HG03520 (cell line): ENCODE measurements at regions not wholly inside any gene's neighbourhood (a gene's known extent, or its start where the extent isn't known, plus 50 kb on each side); places are given as distances from the start of the nearest gene placed in this dataset.
"Not testable (repeated sequence)": the region's sequence is repeated elsewhere in the genome, so short reads cannot be mapped to it uniquely, and the experiment has no call there.

Experiments
- ATAC-seq: cut with Tn5 transposase; IDR thresholded peaks from one replicate; pipeline ENCODE4 v1.9.1; 2021; ENCODE audit warnings: mild to moderate bottlenecking, moderate library complexity; ENCODE audit not compliant: unreplicated experiment

DNA sequence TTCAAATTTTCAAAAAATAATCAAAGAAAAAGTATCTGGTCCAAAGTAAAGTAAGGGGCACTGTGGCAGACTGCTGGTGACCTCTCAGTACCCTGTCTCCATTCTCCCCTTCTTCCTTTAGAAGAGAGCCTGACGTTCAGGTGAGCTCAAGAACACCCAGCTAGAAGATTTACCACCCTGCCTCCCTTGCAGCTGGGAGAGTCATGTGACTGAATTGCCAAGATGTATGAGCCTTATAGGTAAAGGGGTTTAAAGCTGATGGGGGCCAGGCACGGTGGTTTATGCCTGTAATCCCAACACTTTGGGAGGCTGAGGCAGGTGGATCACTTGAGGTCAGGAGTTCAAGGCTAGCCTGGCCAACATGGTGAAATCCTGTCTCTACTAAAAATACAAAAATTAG lies 86.3 kb upstream of the NANOS1 start:
- ATAC-seq = no peak

DNA sequence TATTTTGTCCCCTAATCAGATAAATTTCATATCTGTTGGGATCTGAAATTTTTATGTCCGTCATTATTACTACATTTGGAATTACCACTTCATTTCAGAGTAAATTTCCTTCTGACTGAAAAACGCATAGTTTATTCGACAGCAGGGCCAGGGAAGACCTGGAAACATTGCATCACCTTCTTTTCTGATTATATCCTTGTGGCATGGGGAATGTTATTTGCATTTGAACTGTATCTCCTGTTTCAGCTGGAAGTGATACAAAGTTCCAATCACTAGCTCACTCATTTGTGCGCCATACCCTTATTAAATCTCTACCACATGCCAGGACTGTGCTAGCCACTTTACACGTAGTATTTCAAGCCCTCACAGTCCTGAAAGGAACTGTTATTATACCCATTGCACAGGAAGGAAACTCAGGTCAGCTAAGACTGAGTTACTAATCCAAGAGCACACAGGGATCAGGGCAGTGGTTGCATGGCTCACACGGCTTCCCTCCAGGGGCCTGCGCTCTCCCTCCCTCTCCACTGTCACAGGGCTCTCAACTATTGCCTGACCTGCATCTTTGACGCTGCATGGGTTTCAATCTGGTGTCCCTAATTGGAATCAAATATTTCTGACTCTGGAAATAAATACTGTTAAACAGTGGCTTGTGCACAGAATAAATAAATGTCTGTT lies 84.4 kb upstream of the NANOS1 start:
- no peak for ATAC-seq

DNA sequence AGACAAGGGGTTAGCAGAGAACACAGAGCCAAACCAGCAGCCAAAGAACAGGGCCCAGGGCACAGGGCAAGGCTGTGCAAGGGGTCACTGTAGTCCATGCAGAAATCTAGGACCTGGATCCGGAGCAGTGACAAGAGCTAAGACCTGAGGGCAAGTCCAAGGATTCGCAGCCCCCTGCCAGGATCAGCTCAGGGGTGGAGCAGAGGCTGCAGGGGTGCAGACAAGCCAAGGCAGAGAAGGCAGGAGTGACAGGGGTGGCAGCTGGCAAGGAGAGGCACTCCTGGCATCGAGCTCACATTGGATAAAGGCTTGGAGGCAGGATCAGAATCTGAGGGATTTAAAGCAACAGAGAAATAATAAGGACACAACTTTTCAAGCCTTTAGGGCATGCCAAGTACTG lies 80.7 kb upstream of the NANOS1 start:
- ATAC-seq = no peak

DNA sequence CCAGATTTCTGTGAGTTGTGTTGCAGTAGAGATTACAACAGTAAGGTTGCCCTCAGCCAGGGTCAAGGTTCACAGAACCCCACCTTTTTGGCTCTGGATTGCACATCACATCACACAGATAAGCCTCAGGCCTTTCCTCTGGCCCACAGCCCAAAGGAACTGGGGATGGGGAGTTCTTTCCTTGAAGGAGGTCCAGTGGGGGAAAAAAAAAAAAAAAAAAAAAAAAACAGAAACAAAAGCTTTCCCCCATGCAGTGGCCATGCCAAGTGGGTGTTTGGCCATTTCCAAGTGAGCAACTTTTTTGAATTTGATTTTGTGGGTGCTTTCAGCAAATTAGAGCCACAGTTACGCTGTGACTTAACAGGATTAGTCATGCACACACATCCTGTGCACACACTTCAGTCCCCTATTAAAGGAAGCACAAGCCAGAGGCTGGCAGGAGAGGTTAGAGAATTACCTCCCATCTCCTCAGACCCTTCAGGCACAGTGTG lies 79.3 kb upstream of the NANOS1 start:
- no peak for ATAC-seq

DNA sequence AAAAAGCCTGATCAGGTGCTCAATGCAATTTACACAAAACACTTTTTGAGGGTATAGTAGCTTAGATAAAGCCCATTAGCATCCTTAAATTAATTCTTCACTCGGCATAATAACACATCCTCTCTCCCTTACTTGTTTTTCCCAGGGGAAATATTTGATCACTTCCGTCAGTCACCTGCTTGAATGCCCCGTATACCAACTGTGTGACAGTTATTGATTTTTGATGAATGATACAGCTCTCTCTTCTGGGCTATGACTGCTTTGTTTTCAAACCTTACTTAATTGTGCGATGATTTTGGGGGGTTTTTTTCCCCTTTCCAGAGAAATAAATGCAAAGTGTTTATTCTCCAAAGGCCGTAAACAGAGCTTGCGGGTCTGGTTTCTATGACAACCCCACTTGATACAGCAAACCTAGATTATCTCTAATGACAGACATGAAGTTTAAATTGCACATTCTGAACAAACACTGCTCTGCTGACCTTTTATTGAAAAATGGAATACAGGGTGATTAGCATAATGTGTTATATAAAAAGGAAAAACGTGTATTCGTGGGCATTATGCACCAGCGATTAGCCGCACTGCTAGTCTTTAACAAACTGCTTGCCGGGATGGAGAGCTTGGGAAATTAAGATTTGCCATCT lies 78.4 kb upstream of the NANOS1 start:
- no peak for ATAC-seq

DNA sequence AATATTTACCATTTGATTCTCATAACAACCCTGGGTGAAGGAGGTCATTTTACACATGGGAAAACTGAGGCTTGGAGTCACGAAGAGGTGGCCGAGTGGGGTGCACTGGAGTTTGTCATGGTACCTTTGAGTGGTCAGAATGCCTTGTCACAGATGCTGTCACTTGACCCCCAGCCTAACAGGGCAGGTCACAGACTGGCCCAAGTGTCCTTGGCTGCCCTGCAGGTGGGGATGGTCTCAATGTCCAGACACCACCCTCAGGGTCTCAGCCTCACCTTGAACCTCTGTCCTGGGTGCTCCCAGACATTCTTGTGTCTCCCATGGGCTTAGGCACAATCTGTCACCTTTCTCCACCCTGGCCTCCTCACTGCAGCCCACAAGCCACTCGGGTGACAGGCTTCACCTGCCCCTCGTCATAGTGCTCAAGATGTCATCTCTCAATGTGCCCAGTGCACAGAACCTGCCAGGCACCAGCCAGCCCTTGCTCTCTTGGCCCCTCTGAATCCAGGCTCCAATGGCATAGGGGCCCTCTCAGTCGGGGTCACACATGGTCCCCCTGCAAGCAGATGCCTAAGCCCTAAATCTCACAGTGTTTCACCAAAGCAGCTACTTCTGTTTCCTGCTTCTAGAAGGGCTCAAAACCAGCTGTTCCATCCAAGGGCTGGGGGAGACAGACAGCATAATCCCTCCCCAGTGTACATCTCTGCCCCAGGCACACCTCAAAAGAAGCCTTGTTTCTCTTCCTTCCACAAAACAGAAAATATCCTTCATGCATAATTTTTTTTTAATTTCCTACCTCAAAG lies 76.8 kb upstream of the NANOS1 start:
- ATAC-seq = no peak

DNA sequence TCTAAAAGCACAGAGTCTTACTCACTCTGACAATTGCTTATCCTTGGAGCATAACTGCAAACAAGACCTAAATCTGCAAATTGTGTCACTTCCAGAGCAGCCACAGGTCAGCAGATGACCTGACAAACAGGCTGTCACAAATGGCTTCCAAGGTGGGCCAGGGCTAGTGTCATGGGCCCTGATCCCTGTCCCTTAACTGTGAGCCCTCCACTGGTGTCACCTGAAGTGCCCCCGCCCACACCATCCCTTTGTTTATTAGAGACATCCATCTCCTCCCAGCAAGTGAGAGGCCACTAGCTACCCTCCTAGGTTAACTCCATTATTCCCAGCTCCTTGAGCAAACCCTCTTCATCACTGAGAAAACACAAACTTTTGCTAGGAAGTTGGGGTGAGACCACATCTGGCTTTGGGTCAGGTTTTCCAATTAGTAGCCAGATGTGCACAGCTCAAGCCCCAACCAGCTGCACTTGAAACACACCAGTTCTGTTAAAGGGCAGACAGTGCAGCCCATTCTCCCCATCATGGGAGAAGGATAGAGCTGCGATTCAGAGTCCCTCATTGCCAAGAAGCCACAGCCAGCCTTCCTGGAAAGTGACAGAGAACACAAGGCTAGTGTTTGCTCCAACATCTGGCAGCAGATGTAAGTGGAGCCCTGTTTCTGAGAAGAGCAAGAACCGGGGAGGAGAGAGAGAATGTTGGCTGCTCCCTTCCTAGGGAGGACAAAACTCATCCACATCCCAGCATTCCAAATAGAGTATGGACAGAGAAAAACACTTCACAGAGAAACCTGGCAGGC lies 75.7 kb upstream of the NANOS1 start:
- ATAC-seq = no peak

DNA sequence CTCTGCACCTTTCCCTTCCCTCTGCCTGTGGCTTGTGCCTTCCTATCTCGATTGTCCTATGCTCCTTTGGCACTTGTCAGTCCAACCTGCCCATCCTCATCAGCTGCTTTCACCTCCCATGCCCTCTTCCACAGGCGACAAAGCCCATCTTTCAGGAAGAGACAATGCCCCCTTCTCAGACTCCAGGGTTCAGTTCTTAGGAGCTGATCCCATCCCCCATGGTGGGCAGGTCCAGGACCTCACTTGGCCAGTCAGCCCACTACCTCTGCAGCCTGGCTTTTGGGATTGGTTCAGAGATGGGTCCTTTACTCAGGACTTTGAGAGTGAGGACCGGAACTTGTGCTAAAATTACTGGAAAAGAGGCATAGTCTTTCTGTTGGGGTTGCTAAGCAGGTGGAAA lies 74.0 kb upstream of the NANOS1 start:
- no peak for ATAC-seq

DNA sequence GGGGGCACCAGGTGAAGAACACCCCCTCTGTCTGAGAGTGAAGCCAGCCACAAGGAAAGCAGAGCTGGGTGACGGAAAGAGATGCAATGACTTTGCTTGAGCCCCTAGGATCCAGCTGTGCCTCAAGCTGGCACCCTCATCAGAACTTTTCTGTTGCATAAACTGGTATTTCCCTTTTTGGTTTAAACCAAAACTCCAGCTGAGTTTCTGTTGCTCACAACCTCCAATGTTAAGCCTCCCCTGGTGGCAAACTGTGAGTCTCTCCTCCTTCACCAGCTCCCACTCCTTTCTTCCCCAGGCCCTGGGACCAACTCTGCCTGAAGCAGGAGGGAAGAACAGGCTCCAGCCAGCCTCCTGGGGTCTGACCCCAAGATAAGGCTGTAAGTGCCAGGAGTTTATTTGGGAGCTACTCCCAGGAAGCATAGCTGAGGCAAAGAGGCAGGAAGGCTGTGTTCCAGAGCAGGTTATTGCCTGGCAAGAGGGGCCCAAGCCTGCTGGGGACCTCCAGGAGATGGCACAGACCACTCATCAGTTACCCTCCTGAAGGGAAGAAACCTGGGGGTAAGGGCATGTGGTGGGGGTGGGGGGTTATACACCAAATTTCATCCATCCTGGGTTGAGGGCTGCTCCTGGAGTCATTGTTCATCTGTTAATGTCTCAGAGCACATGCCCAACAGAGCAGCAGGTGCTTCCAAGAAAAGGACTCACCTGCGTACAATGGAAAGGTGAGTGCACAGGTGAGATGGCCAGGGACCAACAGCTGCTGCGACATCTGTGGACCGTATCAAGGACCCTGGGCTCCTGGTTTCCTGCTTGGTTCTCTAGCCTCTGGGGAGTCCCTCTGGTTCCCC lies 73.3 kb upstream of the NANOS1 start:
- ATAC-seq = no peak

DNA sequence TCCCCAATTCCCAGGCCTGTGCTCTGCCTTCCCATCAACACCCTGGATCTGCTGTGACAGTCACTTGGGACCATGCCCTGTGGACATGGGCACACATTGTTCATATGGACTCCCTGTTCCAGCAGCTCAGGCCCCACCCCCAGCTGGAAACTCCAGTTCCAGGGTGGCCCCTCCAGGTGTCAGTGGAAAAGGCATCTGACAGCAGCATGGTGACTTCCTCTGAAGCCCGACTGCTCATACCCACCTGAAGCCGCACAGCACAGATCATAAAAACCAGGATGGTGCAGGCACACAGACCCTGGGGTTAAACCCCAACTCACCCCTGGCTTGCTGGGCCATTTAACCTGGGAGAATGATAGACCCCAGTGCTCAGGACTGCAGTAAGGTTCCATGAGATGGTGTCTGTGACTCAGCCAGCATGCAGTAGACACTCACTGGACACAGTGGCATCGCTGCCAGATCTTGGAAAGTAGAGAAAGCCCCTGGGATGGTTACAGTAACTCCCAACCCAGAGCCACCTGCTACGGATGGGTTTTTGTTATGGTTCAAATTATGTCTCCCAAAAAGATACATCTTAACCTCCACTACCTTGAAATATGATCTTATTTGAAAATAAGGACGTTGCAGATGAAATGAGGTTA lies 72.6 kb upstream of the NANOS1 start:
- no peak for ATAC-seq

DNA sequence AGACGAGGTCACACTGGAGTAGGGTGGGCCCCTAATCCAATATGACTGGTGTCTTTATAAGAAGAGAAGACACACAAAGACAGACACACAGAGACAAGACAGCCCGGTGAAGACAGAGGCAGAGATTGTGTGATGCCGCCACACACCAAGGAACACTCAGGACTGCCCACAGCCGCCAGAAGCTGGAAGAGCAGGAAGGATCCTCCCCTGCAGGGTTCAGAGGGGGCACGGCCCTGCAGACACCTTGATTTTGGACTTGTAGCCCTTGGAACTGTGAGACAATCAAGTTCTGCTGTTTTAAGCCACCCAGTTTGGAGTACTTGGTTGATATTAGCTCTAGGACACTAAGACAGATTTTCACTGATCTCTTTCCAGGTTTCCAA lies 72.1 kb upstream of the NANOS1 start:
- no peak for ATAC-seq

DNA sequence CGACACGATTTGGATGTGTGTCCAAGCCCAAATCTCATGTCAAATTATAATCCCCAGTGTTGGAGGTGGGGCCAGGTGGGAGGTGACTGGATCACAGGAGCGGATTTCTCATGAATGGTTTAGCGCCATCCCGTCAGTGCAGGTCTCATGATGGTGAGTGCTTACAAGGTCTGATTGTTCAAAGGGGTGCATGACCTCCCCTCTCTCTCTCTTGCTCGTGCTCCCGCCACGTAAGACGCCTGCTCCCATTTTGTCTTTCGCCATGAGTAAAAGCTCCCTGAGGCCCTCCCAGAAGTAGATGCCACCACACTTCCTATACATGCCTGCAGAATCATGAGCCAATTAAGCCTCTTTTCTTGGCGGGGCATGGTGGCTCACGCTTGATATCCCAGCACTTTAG lies 71.5 kb upstream of the NANOS1 start:
- no peak for ATAC-seq

DNA sequence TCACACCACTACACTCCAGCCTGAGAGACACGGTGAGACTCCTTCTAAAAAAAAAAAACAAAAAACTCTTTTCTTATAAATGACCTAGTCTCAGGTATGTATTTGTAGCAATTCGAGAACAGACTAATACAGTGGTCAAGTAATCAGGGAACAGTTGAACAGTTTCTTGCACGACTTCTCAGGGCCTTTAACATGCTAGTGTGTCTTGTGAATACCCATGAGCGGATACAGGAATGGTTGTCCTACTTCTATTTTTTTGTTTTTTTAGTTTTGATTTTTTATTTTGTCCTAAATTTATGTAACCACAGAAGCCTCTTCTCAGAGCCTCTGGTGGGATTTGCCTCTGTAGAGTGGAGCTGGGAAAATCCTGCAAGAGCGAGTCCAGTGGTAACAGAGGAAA lies 71.0 kb upstream of the NANOS1 start:
- no peak for ATAC-seq

DNA sequence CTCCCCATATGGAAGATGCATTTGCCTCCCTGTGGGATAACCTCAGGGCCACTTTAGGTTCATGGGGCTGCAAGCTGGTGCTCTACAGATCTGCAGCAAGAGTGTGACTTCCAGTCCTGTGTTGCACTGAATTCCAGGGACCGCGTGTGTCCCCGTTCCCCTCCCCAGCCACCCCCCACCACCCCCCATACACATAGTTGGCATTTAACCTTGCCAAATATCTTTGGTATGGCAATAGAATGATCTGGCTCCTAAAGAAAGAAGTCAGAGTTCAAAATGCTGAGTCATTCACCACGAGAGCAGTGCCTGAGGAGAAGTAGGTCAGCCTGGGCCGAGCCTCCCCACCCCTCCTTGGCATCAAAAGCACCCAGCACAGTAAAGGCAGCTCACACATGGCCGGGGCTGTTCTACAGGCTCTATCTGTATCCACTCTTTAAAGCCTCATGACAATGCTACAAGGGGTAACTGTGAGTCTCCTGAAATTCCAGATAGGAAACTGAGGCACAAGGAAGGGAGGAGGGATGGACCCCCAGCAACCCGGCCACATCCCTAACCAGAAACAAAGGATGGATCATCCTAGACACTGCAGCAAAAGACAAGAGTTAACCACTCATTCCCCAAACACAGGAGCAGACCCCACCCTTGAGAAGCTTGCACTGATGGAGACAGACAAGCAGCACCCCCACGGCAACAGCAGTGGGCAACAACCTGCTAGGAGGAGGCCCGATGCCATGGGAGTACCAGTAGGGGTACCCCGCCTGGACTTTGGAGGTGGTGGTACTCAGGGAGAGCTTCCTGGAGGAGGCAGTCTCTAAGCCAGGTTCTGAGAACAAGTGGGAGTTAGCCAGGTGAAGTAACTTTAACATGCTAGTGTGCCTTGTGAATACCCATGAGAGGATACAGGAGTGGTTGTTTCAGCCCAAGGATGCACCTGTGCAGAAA lies 70.3 kb upstream of the NANOS1 start:
- ATAC-seq = no peak

DNA sequence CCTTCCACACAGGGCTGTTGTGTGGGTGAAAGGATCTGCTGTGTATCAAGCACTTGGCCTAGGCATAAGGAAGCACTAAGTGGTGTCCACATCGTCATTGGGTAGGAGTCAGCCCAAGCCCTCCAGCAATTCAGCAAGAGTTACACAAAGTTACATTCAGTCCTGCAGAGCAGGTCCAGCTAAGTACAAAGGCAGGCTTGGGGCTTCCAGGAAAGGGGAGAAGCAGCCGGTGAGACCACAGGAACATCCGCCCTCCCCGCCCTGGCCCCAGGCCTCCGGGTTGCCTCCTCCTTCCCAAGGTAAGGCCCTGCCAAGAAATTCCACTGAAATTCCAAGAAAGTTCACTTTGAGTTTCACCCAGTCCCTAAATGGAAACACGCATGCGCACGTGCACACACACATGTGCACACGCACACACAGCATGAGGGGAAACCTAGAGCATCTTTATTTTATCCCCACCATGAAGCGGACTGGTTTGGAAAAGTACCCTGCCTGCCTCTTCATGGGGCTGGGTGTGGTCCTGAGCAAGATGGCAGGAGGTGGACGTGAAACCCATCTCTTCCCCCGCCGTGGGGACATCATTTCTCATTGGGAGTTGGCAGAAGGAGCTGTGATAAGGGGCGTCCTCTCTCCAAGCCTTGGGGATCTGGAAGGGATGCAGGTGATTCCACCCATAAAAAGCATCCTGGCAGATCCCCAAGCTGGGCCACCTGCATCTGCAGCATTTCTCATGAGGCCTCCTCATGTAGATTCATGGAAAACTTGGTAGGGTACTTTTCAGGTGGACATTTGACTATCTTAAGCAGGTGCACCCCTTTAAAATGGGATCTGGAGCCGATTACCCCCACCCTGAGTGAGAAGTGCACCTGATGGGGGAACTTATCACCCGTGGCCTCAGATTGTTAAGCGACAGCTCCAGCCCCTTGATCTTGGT lies 69.1 kb upstream of the NANOS1 start:
- ATAC-seq = no peak

DNA sequence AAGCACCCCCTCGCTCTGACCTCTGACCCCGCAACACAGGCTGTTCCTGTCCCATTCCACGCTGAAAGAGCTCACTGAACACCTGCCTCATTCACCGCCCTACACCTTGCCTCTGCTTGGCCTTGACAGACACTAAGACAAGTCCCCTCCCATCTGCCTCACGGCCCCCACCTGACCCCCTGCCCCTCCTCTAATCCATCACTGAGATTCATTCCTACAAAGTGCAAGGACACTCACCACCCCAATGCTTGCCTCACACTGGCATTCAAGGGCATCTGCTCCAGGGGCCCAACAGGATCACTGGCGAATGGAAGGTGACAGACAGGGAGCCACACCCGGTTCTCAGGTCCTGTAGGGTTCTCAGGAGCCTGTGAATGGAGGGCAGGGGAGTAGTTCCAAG lies 68.1 kb upstream of the NANOS1 start:
- no peak for ATAC-seq

DNA sequence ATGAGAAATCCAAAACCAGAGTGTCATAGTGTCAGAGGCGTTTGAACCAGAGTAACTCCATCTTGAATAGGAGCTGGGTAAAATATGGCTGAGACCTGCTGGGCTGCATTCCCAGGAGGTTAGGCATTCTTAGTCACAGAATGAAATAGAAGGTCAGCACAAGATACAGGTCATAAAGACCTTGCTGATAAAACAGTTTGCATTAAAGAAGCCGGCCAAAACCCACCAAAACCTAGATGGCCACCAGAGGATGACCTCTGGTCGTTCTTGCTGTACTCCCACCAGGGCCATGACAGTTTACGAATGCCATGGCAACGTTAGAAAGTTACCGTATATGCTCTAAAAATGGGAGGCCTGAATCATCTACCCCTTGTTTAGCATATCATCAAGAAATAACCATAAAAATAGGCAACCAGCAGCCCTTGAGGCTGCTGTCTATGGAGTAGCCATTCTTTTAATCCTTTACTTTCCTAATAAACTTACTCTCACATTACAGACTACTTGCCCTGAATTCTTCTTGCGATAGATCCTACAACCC lies 67.1 kb upstream of the NANOS1 start:
- ATAC-seq = not testable (repeated sequence)
